ENCODE measurements at regions not wholly inside any gene's neighbourhood (a gene's known extent, or its start where the extent isn't known, plus 50 kb on each side); places are given as distances from the start of the nearest gene placed in this dataset.

DNA sequence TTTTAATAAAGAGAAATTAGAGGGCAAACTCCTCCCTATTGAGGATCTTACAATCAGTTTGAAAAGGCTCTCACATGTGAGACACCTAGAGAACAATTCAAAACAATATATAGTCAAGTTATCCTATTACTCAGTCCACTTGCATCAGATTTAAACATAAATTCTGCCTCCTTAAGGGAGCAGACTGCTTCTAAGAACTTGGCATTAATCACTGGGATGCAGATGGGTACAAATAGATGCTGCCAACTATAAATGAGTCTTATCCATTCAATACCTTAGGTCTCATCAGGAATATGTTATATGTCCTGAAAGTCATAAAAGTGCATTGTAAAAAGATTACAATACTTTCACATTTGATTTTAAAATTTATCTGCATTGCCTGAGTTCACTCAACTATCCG lies 269.3 kb upstream of the KIRREL3 start:
- TF ChIP-seq, protein P1, sequence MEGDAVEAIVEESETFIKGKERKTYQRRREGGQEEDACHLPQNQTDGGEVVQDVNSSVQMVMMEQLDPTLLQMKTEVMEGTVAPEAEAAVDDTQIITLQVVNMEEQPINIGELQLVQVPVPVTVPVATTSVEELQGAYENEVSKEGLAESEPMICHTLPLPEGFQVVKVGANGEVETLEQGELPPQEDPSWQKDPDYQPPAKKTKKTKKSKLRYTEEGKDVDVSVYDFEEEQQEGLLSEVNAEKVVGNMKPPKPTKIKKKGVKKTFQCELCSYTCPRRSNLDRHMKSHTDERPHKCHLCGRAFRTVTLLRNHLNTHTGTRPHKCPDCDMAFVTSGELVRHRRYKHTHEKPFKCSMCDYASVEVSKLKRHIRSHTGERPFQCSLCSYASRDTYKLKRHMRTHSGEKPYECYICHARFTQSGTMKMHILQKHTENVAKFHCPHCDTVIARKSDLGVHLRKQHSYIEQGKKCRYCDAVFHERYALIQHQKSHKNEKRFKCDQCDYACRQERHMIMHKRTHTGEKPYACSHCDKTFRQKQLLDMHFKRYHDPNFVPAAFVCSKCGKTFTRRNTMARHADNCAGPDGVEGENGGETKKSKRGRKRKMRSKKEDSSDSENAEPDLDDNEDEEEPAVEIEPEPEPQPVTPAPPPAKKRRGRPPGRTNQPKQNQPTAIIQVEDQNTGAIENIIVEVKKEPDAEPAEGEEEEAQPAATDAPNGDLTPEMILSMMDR (conservative IDR thresholded peaks at IDR 0.05; ENCODE audit: low read length), result no peak
- no peak for TF ChIP-seq EZH2phosphoT487 (IDR thresholded peaks at IDR 0.05; ENCODE audit: borderline replicate concordance)
